Esophagus mucosa (tissue), 1 donor: ENCODE measurements at regions not wholly inside any gene's neighbourhood (a gene's known extent, or its start where the extent isn't known, plus 50 kb on each side); places are given as distances from the start of the nearest gene placed in this dataset.
"Not testable (repeated sequence)": the region's sequence is repeated elsewhere in the genome, so short reads cannot be mapped to it uniquely, and the experiment has no call there.

Source experiments
- ATAC-seq: fragments of 200-7000 bp; cut with Tn5 transposase; one replicate; pipeline ENCODE4 v1.9.1; 2020
- donor health status: DM: yes; HTN: yes; CAD: no.

DNA sequence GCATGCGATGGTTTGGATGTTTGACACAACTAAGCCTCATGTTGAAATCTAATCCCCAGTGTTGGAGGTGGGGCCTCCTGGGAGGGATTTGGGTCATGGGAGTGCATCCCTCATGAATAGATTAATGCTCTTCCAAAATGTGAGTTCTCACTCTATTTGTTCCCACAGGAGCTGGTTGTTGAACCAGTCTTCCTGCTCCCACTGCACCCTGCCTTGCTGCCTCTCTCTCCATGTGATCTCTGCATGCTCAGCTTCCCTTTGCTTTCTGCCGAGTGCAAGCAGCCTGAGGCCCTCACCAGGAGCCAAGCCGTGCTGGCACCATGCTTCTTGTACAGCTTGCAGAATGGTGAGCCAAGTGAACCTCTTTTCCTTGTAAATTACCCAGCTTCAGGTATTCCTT, 206.8 kb downstream of the VAPA start:
- peak; percentile 74 for ATAC-seq

DNA sequence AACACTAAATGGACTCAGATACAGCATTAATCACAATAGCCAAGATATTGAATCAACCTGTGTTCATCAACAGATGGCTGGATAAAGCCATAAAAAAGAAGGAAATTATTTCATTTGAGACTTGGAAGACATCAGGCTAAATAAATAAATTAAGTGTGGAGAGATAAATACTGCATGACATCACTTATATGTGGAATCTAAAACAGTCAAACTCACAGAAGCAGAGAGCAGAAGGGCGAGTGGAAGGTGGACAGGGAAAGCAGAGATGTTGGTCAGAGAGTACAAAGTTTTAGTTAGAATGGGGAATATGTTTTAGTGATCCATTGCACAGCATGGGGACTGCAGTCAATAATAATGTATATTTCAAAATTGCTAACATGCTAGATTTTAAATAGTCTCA, 207.2 kb downstream of the VAPA start:
- no peak for ATAC-seq

DNA sequence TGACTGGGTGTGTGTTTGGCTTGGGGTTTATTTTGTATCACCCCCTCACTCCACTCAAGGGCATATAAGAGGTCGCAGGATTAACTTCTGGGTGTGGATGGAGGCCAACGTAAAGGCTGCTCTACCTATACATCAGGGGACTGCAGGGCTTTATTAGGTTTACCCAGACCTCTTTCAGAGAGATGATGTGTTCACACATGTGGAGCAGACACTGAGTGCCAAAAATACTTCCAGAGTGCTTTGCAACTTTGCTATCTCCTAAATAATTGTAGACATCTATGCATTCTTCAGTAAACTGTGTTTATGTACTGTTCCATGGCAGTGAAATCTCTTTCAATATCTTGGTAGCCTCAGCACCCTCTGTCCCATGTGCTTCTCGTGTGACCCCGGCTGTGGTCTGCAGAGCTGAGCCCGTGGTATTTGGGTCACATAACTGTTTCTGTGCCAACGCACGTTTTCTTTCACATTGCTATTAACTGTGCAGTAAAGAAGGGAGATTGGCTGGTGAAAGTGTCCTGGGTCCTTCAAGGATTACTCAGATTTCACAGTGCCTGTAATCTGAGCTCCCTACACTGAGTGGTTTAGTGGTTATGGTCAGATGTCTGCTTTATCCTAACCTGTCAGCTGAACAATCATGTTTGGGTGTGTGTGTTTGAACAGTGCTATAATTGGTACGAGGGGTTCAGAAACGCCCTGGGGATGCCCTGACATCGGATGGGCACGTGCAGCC, 208.1 kb downstream of the VAPA start:
- peak; percentile 65 for ATAC-seq

DNA sequence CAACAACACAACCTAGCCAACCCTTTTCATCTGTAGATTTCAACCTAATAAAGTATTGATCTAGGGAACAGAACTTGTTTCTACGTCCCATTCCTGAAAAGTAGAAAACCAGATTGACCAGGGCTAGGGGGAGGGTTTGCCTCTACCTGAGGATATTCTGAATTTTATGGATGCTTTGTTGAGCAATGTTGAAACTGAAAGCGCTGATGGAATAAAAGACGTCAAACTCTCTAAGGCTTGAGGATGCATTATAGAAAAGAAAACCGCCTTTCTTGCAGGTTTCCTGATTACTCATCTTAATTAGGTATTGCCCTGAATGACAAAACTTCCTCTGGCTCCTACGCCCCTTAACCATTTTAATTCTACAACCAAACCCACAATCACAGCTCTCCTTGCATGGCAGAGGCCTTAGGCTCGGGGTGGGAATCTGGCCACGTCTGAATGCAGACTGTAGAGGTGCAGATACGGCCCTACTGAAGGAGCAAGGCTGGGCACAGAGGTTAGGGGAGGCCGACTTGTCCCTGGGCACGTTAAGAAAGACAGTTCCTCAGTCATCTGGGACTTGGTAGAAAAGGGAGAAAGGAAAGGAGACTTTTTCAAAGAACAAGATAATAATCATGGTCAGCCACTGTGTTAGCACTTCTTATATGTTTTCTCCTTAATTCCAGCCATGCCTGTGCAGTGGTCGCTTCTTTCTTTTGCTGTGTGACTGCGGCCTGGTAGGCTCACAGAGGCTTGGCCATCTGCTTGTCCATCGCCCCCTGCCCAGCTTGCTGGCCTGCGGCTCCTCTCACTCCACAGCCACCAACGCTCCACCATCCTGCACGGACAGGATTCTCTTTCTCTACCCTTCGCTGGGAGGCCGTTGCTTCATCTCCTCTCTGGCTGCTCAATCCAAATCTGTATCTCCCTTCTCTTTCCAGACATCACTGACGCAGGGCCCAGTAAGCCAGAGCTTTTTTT, 209.5 kb downstream of the VAPA start:
- peak; percentile 63 for ATAC-seq

DNA sequence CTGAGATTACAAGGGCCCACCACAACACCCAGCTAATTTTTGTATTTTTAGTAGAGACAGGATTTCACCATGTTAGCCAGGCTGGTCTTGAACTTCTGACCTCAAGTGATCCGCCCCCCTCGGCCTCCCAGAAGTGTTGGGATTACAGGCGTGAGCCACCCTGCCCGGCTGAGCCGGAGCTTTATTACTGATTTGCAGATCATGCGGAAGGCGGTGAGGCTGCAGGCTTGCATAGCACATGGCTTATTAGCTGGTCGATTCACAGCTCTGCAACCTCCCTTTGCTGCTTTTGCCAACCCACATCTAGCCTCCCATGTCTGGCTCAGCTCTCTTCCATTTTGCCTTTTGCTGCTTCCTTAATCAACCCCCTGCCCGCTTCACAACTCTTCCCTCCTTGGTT, 210.3 kb downstream of the VAPA start:
- no peak for ATAC-seq

DNA sequence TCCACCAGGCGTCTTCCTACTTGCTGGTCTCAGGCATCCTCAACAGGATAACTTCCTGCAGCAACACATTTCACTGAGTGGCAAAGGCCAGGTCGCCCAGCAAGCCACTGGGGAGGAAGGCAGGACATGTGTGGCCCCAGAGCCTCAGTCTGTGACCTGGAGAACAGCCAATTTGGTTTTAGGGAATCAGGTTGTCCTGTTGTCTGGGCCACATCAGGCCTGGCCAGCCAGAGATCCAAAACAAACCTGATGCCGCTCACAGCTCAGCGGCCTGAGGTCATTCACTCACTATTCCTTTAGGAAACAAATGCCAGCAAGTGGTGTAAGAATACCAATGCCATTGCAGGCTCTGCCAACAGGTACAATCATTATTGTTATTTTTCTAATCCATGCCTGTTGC, 210.7 kb downstream of the VAPA start:
- no peak for ATAC-seq

DNA sequence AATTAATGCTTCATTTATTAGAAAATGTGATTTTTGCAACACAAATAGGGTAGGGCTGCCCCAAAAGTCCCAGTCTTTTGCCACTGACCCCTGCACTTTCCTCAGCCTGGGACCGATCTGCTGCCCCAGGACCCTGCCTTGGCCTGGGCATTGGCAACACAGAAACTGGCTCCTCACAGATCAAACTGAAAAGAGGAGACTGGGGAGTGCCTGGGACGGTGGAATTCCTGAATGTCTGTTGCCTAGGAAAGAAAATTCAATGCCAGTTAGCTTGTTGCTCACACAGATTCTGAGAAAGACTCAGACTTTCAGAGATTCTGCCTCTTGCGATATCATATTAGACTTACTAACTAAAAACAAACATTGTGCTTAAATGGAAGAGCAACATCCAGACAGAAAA, 211.2 kb downstream of the VAPA start:
- ATAC-seq = no peak

DNA sequence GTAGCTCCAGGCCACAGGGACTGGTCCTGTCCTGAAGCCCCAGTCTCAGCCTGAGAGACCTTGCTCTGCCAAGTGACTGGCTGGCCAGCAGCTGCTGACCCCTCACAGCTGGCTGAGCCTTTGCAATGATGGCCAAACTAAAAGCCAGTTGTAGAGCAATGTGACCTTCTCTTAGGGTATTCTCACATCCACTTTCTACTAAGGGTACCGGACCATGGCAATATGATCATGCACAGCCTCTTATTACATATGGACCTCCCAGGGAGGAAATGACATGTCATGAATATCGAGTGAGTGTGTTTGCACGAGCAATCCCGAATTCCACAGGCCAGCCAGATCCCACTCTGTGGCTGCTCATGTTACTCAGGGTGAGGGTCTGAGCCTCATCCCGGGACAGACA, 213.9 kb downstream of the VAPA start:
- ATAC-seq = no peak

DNA sequence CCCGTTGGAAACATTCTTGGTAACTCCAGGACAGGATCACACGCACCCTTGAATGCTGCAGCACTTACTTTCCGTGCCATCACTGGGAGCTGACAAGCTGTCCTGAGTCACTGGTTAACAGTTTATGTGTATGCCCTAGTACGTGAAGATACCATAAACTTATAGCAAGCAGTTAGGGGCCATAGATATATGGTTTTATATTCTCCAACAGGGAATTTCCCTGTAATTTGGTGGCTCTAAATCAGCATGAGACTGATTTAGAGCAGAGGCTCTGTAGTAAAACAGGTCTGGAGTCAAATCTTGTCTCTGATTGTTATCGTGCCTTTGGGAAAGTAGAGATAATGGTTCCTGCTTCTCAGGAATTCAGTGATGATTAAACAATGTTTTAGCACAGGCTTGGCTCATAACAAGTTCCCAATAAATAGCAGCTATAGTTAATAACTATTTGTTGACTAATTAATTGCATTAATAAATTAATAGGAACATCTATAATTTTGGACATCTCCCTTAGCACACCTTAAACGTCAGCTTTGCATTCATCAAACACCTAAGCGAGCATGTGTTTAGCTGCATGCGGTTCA, 215.2 kb downstream of the VAPA start:
- ATAC-seq = no peak

DNA sequence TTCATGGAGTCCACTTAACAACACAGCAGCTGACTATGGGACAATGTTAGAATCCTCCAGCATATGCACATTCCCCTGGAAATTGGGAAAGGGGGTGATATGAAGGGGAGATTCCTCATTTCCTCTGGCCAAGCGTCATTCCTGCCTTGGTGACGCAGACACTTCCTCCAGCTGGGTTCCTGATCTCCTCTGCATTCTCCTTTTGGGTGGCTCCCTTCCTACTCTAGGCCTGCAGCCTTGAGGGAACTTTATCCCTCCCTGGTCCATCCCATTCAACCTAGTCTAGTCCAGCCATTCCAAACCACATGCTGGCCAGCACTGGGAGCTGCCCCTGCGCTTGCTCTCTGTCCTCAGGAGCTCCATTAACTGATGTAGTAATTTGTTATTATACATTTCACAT, 216.8 kb downstream of the VAPA start:
- no peak for ATAC-seq

DNA sequence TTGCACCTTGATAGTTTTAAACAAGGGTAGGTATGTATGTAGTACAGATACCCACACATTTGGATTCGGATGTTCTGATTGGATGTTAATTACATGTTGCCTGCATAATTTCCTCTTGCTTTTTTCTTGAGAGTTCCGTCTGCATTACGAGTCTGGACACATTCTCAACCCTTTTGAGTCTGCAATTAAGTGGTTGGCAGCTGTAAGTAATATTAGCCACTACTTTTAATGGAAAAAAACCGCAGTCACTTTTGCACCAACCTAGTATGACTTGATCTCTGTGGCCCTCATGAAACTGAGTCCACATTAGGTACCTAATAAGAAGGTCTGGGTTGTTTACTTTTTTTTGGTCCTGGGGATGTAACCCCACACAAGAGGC, 217.3 kb downstream of the VAPA start:
- no peak for ATAC-seq

DNA sequence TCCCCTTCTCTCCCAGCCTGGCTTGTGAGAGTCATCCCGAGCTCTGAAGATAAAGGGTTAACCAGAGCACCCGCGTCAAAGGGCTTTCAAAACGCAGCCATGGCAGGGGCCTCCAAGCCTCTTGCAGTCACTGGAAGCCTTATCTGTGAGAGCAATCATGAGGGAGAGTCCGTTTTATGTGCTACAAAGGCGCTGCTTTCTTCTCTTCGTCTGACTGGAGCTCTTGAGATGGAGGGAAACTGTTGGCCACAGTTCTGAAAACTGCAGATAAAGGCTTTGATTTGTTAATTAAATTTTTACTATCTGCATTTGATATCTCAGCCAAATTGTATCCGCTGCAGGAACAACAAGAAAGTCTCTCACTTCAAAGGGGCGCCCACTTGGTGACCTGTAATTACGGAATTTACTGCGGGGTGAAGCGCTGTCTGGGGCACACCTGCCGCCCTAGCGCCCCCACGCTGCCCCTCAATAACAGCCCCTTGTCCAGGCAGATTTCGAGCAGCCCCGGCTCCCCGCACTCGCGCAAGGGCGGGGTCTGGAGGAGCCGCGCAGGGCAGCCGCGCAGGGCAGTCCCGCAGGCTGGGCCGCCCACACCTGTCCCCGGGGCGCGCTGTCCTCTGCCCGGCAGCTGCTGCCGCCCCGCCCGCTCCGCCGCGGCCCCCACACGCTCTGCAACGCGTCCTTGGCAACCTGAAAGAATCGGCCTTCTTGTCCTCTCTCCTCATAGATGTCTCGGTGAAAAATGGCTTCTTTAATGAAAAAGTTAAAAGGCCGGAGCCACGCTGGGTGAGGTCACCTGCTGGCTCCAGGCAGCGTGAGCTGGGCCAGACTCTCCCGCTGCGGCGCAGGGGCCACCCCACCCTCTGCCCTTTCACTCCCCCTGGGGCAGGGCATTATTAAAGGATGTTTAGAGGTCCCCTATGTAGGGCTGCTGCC, 217.9 kb downstream of the VAPA start:
- ATAC-seq = peak; percentile 49

DNA sequence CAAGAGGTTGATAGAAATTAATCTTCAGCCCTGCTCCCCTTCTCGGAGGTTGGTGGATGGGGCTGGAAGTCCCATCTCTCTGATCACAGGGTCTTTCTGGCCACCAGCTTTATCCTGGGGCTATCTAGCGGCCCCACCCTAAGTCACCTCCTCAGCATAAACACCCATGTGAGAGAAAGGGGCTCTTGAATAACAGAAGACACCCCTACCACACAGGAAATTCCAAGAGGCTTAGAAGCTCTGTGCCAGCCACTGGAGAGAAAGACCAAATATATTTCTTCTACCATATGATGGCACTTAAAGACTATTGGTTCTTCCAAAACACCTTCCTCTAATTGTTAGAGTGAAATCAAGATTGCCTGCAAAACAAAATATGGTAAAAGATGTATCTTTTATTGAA, 219.7 kb downstream of the VAPA start:
- no peak for ATAC-seq

DNA sequence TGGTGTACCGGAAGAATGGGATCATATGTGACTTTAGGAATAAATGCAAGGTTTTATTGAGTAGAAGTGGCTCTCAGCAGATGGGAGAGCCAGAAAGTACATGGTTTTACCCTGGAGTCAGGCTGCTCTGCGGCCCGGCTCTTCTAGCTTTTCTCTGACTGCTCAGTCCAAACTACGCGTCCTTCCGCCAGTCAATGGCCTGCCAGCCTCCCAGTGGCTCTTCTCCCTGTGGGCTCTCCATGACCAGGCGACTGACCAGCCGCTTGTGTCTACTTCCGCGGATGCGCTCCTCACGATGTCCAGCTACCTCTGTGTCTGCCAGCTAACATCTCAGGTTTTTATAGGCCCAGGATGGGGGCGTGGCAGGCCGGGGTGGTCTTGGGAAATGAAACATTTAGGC, 220.4 kb downstream of the VAPA start:
- no peak for ATAC-seq

DNA sequence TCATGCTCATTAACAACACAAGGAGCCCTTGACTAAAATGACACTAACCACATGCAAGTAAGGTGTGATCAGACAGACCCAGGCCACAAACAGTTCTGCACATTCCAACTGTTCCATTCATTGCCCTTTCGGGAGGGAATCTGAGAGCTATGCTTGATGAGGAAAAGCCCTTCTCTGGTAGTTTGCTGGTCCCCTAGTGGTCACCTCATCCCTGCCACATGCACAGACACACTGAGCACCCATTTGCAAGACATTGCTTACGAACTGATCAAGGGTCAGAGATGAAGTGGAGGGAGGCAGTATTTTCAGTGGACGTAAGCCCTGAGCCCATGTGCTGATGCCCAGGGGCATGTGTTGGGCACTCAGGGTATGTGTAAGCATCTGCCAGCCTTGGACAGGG, 220.9 kb downstream of the VAPA start:
- ATAC-seq = not testable (repeated sequence)

DNA sequence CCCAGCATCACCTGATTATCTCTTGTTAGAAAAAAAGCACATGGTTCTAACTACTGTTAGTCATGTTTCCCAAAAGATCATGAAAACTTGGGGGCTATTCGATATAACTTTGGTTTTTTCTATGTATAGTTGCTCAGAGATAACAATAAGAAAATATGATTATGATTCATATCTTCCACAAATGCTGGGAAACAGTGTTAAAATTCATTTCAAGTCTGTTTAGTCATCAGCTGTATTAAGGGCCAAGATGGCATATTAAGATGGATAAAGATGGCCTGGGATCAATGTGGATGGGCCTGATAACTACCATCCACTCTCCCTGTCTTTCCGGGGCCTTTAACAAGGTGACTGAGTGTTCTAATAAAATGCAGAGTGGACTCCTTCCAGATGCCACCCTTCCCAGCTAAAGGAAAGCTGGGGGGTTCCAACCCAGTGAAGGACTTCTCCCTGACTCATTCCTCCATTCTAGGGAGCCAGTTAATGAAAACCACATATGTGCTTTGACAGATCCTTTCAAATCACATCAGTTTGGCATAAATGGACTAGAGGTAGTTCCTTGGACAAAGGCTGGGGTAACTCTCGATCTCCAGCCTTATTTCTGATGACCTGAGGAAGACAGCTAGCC, 221.6 kb downstream of the VAPA start:
- ATAC-seq = no peak

DNA sequence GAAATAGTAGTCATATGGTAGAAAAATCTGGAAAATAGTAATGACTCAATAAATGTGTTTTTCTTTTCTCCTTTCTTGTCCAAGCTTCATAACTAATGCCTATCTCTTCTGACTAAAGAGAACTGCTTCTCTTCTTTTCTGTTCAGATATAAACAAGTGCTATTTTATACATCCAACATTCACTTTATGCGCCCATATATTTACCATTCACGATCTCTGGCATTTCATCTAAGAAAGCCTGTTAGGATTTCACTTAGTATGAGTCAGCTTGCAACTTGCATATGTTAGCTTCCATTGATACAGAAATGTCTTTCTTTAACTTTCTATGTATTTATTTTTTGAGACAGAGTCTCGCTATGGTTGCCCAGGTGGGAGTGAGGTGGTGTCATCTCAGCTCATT, 224.9 kb downstream of the VAPA start:
- no peak for ATAC-seq

DNA sequence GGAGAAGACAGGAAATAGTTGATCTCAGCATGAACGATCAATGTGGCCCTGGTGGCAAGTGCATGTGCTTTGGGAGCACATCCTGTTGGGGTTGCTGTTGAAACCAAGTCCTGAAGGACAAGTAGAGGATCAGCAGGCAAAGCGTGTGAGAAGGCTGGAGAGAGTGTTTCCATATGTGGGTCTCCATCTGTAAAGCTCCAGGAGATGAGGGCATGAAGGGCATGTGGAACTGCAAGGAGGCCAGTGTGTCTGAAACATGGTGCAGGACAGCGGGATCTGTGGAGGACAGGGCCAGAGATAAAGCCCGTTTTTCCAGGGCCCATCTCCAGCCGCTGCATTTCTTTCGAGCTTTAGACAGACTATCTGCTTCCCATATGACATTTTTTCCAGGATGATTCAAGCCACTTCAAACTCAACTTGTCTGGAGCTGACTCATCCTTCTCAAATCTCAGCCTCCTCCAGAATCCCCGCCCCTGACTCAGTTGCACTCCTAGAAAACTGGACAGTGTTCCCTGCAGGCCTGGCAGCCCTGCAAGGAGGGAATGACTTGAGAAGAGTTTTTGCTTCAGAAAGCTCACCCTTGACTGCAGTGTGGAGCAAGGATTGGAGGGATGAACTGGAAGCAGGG, 226.1 kb downstream of the VAPA start:
- ATAC-seq = peak; percentile 19

DNA sequence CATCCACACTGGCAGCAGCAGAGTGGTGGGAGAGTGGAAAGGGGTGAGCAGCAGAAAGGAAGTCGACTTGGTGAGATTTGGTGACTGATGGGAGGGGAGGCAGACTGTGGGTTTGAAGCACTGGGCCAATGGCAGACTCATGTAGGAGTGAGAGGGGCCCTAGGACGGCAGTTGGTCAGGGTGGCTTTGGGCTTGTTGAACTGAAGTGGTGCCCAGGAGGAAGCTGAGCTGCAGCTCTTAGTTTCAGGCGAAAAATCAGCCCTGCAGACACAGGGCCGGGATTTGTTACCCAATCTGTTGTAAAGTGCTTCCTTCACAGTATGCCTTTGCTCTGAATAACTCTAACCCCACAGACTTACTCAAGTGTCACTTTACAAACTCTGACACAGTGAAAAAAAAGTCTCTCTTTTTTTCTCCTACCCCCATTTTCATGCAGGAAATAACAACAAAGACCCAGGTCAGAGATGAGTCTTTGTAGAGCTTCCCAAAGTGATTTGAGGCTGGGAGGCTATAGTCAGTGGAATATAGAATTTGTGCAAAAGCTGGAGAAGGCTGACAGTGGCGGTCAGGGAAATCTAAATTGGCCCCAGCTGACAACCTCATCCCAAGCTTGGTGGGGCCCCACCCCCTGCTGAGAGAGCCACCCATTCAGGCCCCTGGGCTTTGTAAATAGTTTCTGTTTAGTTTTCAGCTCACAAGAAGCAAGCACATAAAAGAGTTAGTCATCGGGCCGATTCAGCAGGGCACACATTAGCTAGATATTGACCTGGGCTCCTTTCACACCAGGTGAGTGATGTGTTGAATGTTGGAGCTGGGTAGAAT, 226.9 kb downstream of the VAPA start:
- peak; percentile 72 for ATAC-seq

DNA sequence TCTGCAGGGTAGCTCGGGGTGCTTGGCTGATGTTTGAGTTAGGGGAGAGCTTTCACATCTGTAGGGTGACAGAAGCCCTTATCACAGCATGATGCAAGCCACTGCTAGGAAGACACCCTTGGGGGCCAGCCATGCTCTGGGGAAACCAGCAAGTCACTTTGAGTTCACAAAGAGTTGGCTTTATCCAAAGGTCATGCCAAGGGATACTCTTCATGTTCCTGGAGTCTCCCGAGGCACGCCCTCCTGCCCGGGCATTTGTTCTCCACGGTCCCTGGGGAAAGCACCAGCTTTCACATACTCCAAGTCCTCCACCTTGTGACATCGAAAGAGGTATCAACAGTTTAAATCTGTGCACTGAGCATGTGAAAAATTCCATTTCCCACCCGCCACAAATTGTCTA, 227.7 kb downstream of the VAPA start:
- no peak for ATAC-seq

DNA sequence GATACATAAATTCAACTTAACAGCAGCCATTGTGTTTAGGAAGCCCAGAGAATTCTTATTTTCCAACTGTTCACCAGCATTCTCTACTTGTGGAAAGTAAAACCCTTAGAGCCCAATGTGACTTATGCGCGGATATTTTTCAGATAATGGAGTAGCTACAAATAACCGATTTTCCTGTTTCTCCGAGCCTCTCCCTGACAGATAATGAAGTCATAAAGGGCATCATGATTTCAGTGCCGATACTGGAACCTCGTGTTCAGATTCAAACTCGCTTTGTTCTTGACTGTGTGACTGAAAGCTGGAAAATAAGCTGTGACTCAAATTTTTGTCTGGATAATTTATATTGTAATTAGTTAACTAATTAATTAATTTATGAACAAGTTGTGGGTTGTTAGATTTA, 228.2 kb downstream of the VAPA start:
- ATAC-seq = no peak
